ENCODE measurements at regions not wholly inside any gene's neighbourhood (a gene's known extent, or its start where the extent isn't known, plus 50 kb on each side); places are given as distances from the start of the nearest gene placed in this dataset.

- no peaks in the 10 kb centered on the region for H3K4me1 ChIP-seq (ENCODE audit: control insufficient read depth in 4 of 4, insufficient read depth in 4 of 4, low read length in 3 of 4)
- no peak overlapping the region for H3K9ac ChIP-seq (ENCODE audit: low read depth in 1 of 2, low read length in 2 of 2)
- 82% methylated on average over 5 of the region's 5 CpGs for WGBS
- H3K27me3 ChIP-seq (ENCODE audit: control insufficient read depth in 4 of 4, insufficient read depth in 4 of 4, low read length in 3 of 4), result no peaks in the 10 kb centered on the region
- H3K27ac ChIP-seq (ENCODE audit: low read depth in 1 of 2, low read length in 2 of 2), result no peak overlapping the region
- DNase-seq (ENCODE audit: low spot score), result no peak
- TF ChIP-seq GABPA (IDR thresholded peaks at IDR 0.05 in 1 of 2, conservative IDR thresholded peaks at IDR 0.05 in 1 of 2), result no peak
- TF ChIP-seq JUND (IDR thresholded peaks at IDR 0.05), result no peak
- no peak for TF ChIP-seq NR2F2 (IDR thresholded peaks at IDR 0.05)
- no peak for TF ChIP-seq CTCF (IDR thresholded peaks at IDR 0.05; ENCODE audit: low read depth, low read length, missing input control)
- no peak for TF ChIP-seq TAF1 (conservative IDR thresholded peaks at IDR 0.05)
- no peak overlapping the region for H3K4me3 ChIP-seq (ENCODE audit: low read depth in 1 of 3, low read length in 3 of 3)
- H3K9me3 ChIP-seq (ENCODE audit: control insufficient read depth in 4 of 4, low read length in 3 of 4), result no peaks in the 10 kb centered on the region
- no peaks in the 10 kb centered on the region for H3K36me3 ChIP-seq (ENCODE audit: control insufficient read depth in 4 of 4, insufficient read depth in 3 of 4, low read depth in 1 of 4, low read length in 3 of 4)
These were observed 584.2 kb upstream of the DPPA4 start for GRCh38 chr3:109921509-109921908.

GRCh38 chr3:109922856-109923255 is 585.5 kb upstream of the DPPA4 start:
- Histone ChIP-seq H3K9ac (ENCODE audit: low read depth in 1 of 2, low read length in 2 of 2) (no peak overlapping the region), H3K4me3 (ENCODE audit: low read depth in 1 of 3, low read length in 3 of 3) (no peak overlapping the region), H3K36me3 (ENCODE audit: control insufficient read depth in 4 of 4, insufficient read depth in 3 of 4, low read depth in 1 of 4, low read length in 3 of 4) (no peaks in the 10 kb centered on the region), H3K27me3 (ENCODE audit: control insufficient read depth in 4 of 4, insufficient read depth in 4 of 4, low read length in 3 of 4) (no peaks in the 10 kb centered on the region), H3K27ac (ENCODE audit: low read depth in 1 of 2, low read length in 2 of 2) (no peak overlapping the region), H3K4me1 (ENCODE audit: control insufficient read depth in 4 of 4, insufficient read depth in 4 of 4, low read length in 3 of 4) (no peaks in the 10 kb centered on the region), H3K9me3 (ENCODE audit: control insufficient read depth in 4 of 4, low read length in 3 of 4) (no peaks in the 10 kb centered on the region)
- 65% methylated on average over 2 of the region's 2 CpGs for WGBS
- no peak for DNase-seq (ENCODE audit: low spot score)
- TF ChIP-seq HNF4A (conservative IDR thresholded peaks at IDR 0.05), result no peak
- TF ChIP-seq SP1 (IDR thresholded peaks at IDR 0.05), result no peak
- no peak for TF ChIP-seq ATF3 (IDR thresholded peaks at IDR 0.05)
- TF ChIP-seq TAF1 (conservative IDR thresholded peaks at IDR 0.05), result no peak
- no peak for TF ChIP-seq YY1 (IDR thresholded peaks at IDR 0.05)
- TF ChIP-seq FOXA2 (IDR thresholded peaks at IDR 0.05), result no peak
- TF ChIP-seq GABPA (IDR thresholded peaks at IDR 0.05 in 1 of 2, conservative IDR thresholded peaks at IDR 0.05 in 1 of 2), result no peak
- TF ChIP-seq ZBTB33 (IDR thresholded peaks at IDR 0.05), result no peak
- no peak for TF ChIP-seq JUND (IDR thresholded peaks at IDR 0.05)

GRCh38 chr3:109923431-109923830 is 586.1 kb upstream of the DPPA4 start:
- Histone ChIP-seq H3K27ac (ENCODE audit: low read depth in 1 of 2, low read length in 2 of 2) (no peak overlapping the region), H3K9me3 (ENCODE audit: control insufficient read depth in 4 of 4, low read length in 3 of 4) (no peaks in the 10 kb centered on the region), H3K36me3 (ENCODE audit: control insufficient read depth in 4 of 4, insufficient read depth in 3 of 4, low read depth in 1 of 4, low read length in 3 of 4) (no peaks in the 10 kb centered on the region), H3K27me3 (ENCODE audit: control insufficient read depth in 4 of 4, insufficient read depth in 4 of 4, low read length in 3 of 4) (no peaks in the 10 kb centered on the region), H3K4me3 (ENCODE audit: low read depth in 1 of 3, low read length in 3 of 3) (no peak overlapping the region), H3K9ac (ENCODE audit: low read depth in 1 of 2, low read length in 2 of 2) (no peak overlapping the region), H3K4me1 (ENCODE audit: control insufficient read depth in 4 of 4, insufficient read depth in 4 of 4, low read length in 3 of 4) (no peaks in the 10 kb centered on the region)
- no peak for DNase-seq (ENCODE audit: low spot score)
- TF ChIP-seq CTCF (IDR thresholded peaks at IDR 0.05; ENCODE audit: low read depth, low read length, missing input control), result no peak
- TF ChIP-seq JUND (IDR thresholded peaks at IDR 0.05), result no peak
- no peak for TF ChIP-seq RAD21 (IDR thresholded peaks at IDR 0.05)
- TF ChIP-seq GABPA (IDR thresholded peaks at IDR 0.05 in 1 of 2, conservative IDR thresholded peaks at IDR 0.05 in 1 of 2), result no peak
- TF ChIP-seq ATF3 (IDR thresholded peaks at IDR 0.05), result no peak
- no peak for TF ChIP-seq FOXA1 (IDR thresholded peaks at IDR 0.05)
- TF ChIP-seq ZBTB33 (IDR thresholded peaks at IDR 0.05), result no peak
- no peak for TF ChIP-seq HNF4G (IDR thresholded peaks at IDR 0.05)
- no peak for TF ChIP-seq YY1 (IDR thresholded peaks at IDR 0.05)
- 89% methylated on average over 3 of the region's 3 CpGs for WGBS
